OCI-LY7 (cell line): ENCODE measurements at regions not wholly inside any gene's neighbourhood (a gene's known extent, or its start where the extent isn't known, plus 50 kb on each side); places are given as distances from the start of the nearest gene placed in this dataset.

ENCODE experiments used
- BruUV-seq: library from RNA; stranded (reverse); fragments of 400-500 nt; replicated peaks from 2 replicates; lab custom pipeline; 2021; lab: Mats Ljungman, UMichigan
- CTCF ChIA-PET: fragments of 300-600 bp; sonication (Branson Sonifier 250); formaldehyde crosslinking; loops from one replicate; lab custom pipeline; 2022; ENCODE audit warnings: antibody characterized with exemption; ENCODE audit not compliant: unreplicated experiment; lab: Charles Lee
- POLR2A ChIA-PET: fragments of 300-600 bp; sonication (Branson Sonifier 250); formaldehyde crosslinking; loops from one replicate; lab custom pipeline; 2022; ENCODE audit warnings: antibody characterized with exemption; lab: Charles Lee
- DNase-seq: peaks from one replicate; pipeline ENCODE4 v3.0.0-alpha.2; 2015; ENCODE audit warnings: low spot score
- H2AFZ ChIP-seq: fragments of 200-600 bp; sonication (generic), shearing (Covaris generic); 2 replicates; pipeline ENCODE4 v1.6.1; 2014; ENCODE audit warnings: mild to moderate bottlenecking, antibody characterized with exemption, low read length, moderate library complexity
- H3K27ac ChIP-seq: fragments of 200-600 bp; sonication (generic); 2 replicates; pipeline ENCODE4 v1.5.1; 2014; ENCODE audit warnings: mixed run types, low read depth, mild to moderate bottlenecking, moderate library complexity, low read length, inconsistent platforms; ENCODE audit not compliant: poor library complexity, severe bottlenecking
- H3K36me3 ChIP-seq: fragments of 200-600 bp; sonication (generic); 2 replicates; pipeline ENCODE4 v1.6.1; 2014; ENCODE audit warnings: mild to moderate bottlenecking, antibody characterized with exemption, low read length, moderate library complexity, mixed read lengths; ENCODE audit not compliant: insufficient read depth
- H3K4me1 ChIP-seq: fragments of 200-600 bp; sonication (generic); 2 replicates; pipeline ENCODE4 v1.5.1; 2014; ENCODE audit warnings: mild to moderate bottlenecking, low read length; ENCODE audit not compliant: insufficient read depth, poor library complexity, severe bottlenecking
- H3K4me2 ChIP-seq: fragments of 200-600 bp; sonication (generic); 2 replicates; pipeline ENCODE4 v1.6.1; 2014; ENCODE audit warnings: mild to moderate bottlenecking, low read length
- H3K4me3 ChIP-seq: fragments of 200-600 bp; sonication (generic); 2 replicates; pipeline ENCODE4 v1.5.1; 2014; ENCODE audit warnings: mild to moderate bottlenecking, low read depth, low read length; ENCODE audit not compliant: poor library complexity, severe bottlenecking
- H3K79me2 ChIP-seq: fragments of 200-600 bp; sonication (generic); 2 replicates; pipeline ENCODE4 v1.6.1; 2016; ENCODE audit warnings: low read depth, mild to moderate bottlenecking, low read length, moderate library complexity, mixed read lengths; ENCODE audit not compliant: insufficient read depth
- H3K9me2 ChIP-seq: fragments of 200-600 bp; sonication (generic); 2 replicates; pipeline ENCODE4 v1.6.1; 2016; ENCODE audit warnings: mild to moderate bottlenecking, low read length, mixed read lengths; ENCODE audit not compliant: insufficient read depth
- H3K9me3 ChIP-seq: fragments of 200-600 bp; sonication (generic); 2 replicates; pipeline ENCODE4 v1.6.1; 2014; ENCODE audit warnings: mild to moderate bottlenecking, mixed run types, low read length, mixed read lengths
- H4K20me1 ChIP-seq: fragments of 200-600 bp; sonication (generic); 2 replicates; pipeline ENCODE4 v1.6.1; 2014; ENCODE audit warnings: mild to moderate bottlenecking, antibody characterized with exemption, low read length, moderate library complexity, mixed read lengths; ENCODE audit not compliant: insufficient read depth
- CTCF ChIP-seq: fragments of 200-600 bp; sonication (generic); conservative IDR thresholded peaks from 2 replicates; pipeline ENCODE4 v1.5.1; 2014; ENCODE audit warnings: mild to moderate bottlenecking, antibody characterized with exemption, low read length, moderate library complexity, mixed read lengths
- EZH2phosphoT487 ChIP-seq: fragments of 200-600 bp; sonication (generic); IDR thresholded peaks from 2 replicates; pipeline ENCODE4 v1.6.1; 2018; ENCODE audit warnings: low read depth, borderline replicate concordance, mild to moderate bottlenecking, mixed run types, antibody characterized with exemption, low read length, moderate library complexity, mixed read lengths
- intact Hi-C: fragments of 100-400 bp; cut with micrococcal nuclease; formaldehyde crosslinking; loops from one replicate; pipeline ENCODE4 v1.10.0; 2022; ENCODE audit not compliant: unreplicated experiment

- Histone ChIP-seq H3K9me3 (no peaks in the 10 kb centered on the region), H3K79me2 (no peaks in the 10 kb centered on the region), H3K36me3 (no peaks in the 10 kb centered on the region), H4K20me1 (no peaks in the 10 kb centered on the region), H3K27ac (no peak overlapping the region), H3K4me1 (no peaks in the 10 kb centered on the region), H3K4me3 (no peak overlapping the region), H2AFZ (no peak overlapping the region), H3K4me2 (no peak overlapping the region), H3K9me2 (no peaks in the 10 kb centered on the region)
- ChIA-PET CTCF (no interaction called here), POLR2A (no interaction called here)
- intact Hi-C loops = no loop called here
- DNase-seq = no peak
- BruUV-seq = no TSS peak
- TF ChIP-seq EZH2phosphoT487 (no peak), CTCF (no peak)
These were observed 191.4 kb downstream of the RGS9 start for GRCh38 chr17:65328567-65328966.

- no peak overlapping the region for H2AFZ ChIP-seq
- H3K4me1 ChIP-seq = no peaks in the 10 kb centered on the region
- H3K27ac ChIP-seq = no peak overlapping the region
- H3K9me2 ChIP-seq = no peaks in the 10 kb centered on the region
- no peak overlapping the region for H3K4me2 ChIP-seq
- POLR2A ChIA-PET = no interaction called here
- no peaks in the 10 kb centered on the region for H4K20me1 ChIP-seq
- H3K36me3 ChIP-seq = no peaks in the 10 kb centered on the region
- no peak for DNase-seq
- no peaks in the 10 kb centered on the region for H3K9me3 ChIP-seq
- intact Hi-C loops = no loop called here
- no TSS peak for BruUV-seq
- H3K4me3 ChIP-seq = no peak overlapping the region
- CTCF ChIA-PET = no interaction called here
- TF ChIP-seq CTCF (no peak), EZH2phosphoT487 (no peak)
- H3K79me2 ChIP-seq = no peaks in the 10 kb centered on the region
These were observed 187.6 kb downstream of the RGS9 start for GRCh38 chr17:65324611-65325342.

- no peaks in the 10 kb centered on the region for H3K9me3 ChIP-seq
- no peaks in the 10 kb centered on the region for H4K20me1 ChIP-seq
- peak; percentile 15 for DNase-seq
- intact Hi-C loops = no loop called here
- no peaks in the 10 kb centered on the region for H3K4me1 ChIP-seq
- H3K79me2 ChIP-seq = no peaks in the 10 kb centered on the region
- peak overlapping the region; percentile 26; the same call in 1 of the 2 replicates for H2AFZ ChIP-seq
- POLR2A ChIA-PET = no interaction called here
- no peaks in the 10 kb centered on the region for H3K9me2 ChIP-seq
- TF ChIP-seq EZH2phosphoT487 (no peak), CTCF (no peak)
- H3K36me3 ChIP-seq = no peaks in the 10 kb centered on the region
- H3K4me2 ChIP-seq = no peak overlapping the region
- CTCF ChIA-PET = no interaction called here
- no TSS peak for BruUV-seq
- H3K4me3 ChIP-seq = no peak overlapping the region
- no peak overlapping the region for H3K27ac ChIP-seq
These were observed 185.9 kb downstream of the RGS9 start for GRCh38 chr17:65323049-65323448.
